Panc1 (cell line): ENCODE measurements at regions not wholly inside any gene's neighbourhood (a gene's known extent, or its start where the extent isn't known, plus 50 kb on each side); places are given as distances from the start of the nearest gene placed in this dataset.

Source experiments
- ATAC-seq: fragments of 200-7000 bp; cut with Tn5 transposase; 2 replicates; pipeline ENCODE4 v1.9.1; 2020; ENCODE audit warnings: mild to moderate bottlenecking, moderate library complexity
- BruUV-seq: library from RNA; stranded (reverse); fragments of 400-500 nt; replicated peaks from 2 replicates; lab custom pipeline; 2021; lab: Mats Ljungman, UMichigan
- CTCF ChIA-PET: fragments of 300-600 bp; sonication (Branson Sonifier 250); formaldehyde crosslinking; loops from one replicate; lab custom pipeline; 2022; ENCODE audit warnings: antibody characterized with exemption; lab: Charles Lee
- POLR2A ChIA-PET: fragments of 300-600 bp; sonication (Branson Sonifier 250); formaldehyde crosslinking; loops from one replicate; lab custom pipeline; 2022; ENCODE audit warnings: antibody characterized with exemption; lab: Charles Lee
- DNase-seq: peaks from one replicate; pipeline ENCODE4 v3.0.0-alpha.2; 2010; ENCODE audit warnings: low read depth, low spot score
- H3K27ac ChIP-seq: 2 replicates; pipeline ENCODE4 v1.5.1; 2011; ENCODE audit warnings: mild to moderate bottlenecking, low read length, inconsistent platforms
- H3K27me3 ChIP-seq: fragments of 200-500 bp; sonication (Bioruptor generic); 2 replicates; pipeline ENCODE4 v1.6.0; 2014; ENCODE audit warnings: low read length, inconsistent platforms; ENCODE audit not compliant: control insufficient read depth, insufficient read depth
- H3K36me3 ChIP-seq: fragments of 200-500 bp; sonication (Bioruptor generic); 2 replicates; pipeline ENCODE4 v1.5.1; 2014; ENCODE audit warnings: inconsistent platforms, mild to moderate bottlenecking, low read length, moderate library complexity; ENCODE audit not compliant: control insufficient read depth, insufficient read depth
- H3K4me1 ChIP-seq: 2 replicates; pipeline ENCODE4 v1.5.1; 2011; ENCODE audit warnings: inconsistent platforms, mild to moderate bottlenecking, low read length, moderate library complexity; ENCODE audit not compliant: control insufficient read depth, insufficient read depth
- H3K4me3 ChIP-seq, 2 experiments: 2 replicates each; pipeline ENCODE4 v1.5.1; 2011 to 2012; ENCODE audit warnings: low read depth in 2 of 2, low read length in 2 of 2, mild to moderate bottlenecking in 2 of 2, inconsistent platforms in 1 of 2, moderate library complexity in 1 of 2
- H3K9me3 ChIP-seq: fragments of 200-500 bp; sonication (Bioruptor generic); 2 replicates; pipeline ENCODE4 v1.5.1; 2014; ENCODE audit warnings: low read depth, mild to moderate bottlenecking, inconsistent platforms, low read length, moderate library complexity; ENCODE audit not compliant: control insufficient read depth, insufficient read depth
- CTCF ChIP-seq: fragments of 450-650 bp; IDR thresholded peaks from 2 replicates; pipeline ENCODE4 v1.5.1; 2017; ENCODE audit warnings: mild to moderate bottlenecking
- POLR2AphosphoS5 ChIP-seq: IDR thresholded peaks from 2 replicates; pipeline ENCODE4 v1.6.1; 2012; ENCODE audit warnings: mild to moderate bottlenecking, low read depth, low read length, moderate library complexity
- REST ChIP-seq, 2 experiments: IDR thresholded peaks; 2 replicates each; pipeline ENCODE4 v1.6.1; 2011 to 2012; ENCODE audit warnings: low read depth in 2 of 2, control low read depth in 1 of 2, low read length in 1 of 2, mild to moderate bottlenecking in 1 of 2, moderate library complexity in 1 of 2; ENCODE audit not compliant: insufficient read depth in 1 of 2
- SIN3A ChIP-seq: IDR thresholded peaks from 2 replicates; pipeline ENCODE4 v1.6.1; 2012; ENCODE audit warnings: low read depth, mild to moderate bottlenecking, low read length, moderate library complexity, borderline replicate concordance; ENCODE audit not compliant: insufficient read depth
- TCF7L2 ChIP-seq: IDR thresholded peaks from 2 replicates; pipeline ENCODE4 v1.6.1; 2011; ENCODE audit warnings: mild to moderate bottlenecking, low read depth, low read length, inconsistent platforms
- in situ Hi-C: cut with HindIII; loops from 2 replicates; pipeline ENCODE4 v1.10.0; 2016; ENCODE audit warnings: low sequenced_read_pairs, low pct_unique_long_range_greater_than_20kb
- intact Hi-C: fragments of 100-400 bp; cut with micrococcal nuclease; formaldehyde crosslinking; loops from one replicate; pipeline ENCODE4 v1.10.0; 2022; ENCODE audit not compliant: unreplicated experiment

DNA sequence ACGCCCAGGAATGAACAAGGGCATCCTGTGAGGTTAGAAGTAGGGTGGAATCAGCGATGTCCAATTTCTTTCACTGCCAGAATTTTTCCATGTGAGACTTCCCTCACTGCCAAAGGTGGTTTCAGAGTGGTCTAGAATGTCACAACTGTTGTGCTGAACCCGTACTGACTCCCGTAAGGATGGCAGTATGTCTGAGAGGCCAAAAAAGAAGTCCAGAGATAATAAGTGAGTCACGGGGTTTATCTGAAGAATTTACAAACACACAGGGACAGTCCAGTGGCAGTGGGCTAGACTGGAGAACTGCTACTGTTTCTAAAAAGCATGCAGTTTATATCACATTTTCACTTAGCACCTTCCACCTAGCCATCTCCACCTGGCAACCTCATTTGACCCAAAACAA lies 160.6 kb upstream of the ATP10A start:
- intact Hi-C loops = no loop called here
- Histone ChIP-seq H3K36me3 (no peaks in the 10 kb centered on the region), H3K27ac (no peak overlapping the region), H3K27me3 (no peaks in the 10 kb centered on the region), H3K4me1 (no peaks in the 10 kb centered on the region), H3K9me3 (no peaks in the 10 kb centered on the region), H3K4me3 (no peak overlapping the region)
- in situ Hi-C loops = no loop called here
- ATAC-seq = no peak
- DNase-seq = no peak
- ChIA-PET CTCF (no interaction called here), POLR2A (no interaction called here)
- no TSS peak for BruUV-seq
- TF ChIP-seq CTCF (no peak), SIN3A (no peak), TCF7L2 (no peak), REST (IDR thresholded peaks at IDR 0.05; ENCODE audit: insufficient read depth in 1 of 2, low read depth in 2 of 2, low read length in 1 of 2) (no peak), POLR2AphosphoS5 (no peak)

DNA sequence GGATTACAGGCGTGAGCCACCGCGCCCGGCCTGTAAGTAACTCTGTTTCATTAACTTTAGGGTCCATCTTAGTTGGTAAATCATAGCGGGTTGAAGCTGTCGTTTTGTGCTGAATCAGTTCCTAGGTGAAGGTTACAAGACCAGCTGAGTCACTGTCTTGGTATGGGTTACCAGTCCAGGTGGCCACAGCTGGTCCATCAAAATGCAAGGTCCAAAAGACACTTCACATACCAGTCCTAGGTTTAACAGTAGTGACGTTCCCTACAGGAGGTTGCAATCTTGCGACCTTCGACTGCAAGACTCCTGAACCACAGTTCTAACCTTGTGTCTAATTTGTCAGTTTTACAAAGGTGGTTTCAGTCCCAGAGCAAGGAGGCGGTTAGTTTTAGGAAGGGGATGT lies 160.1 kb upstream of the ATP10A start:
- H3K36me3 ChIP-seq = no peaks in the 10 kb centered on the region
- no peak for ATAC-seq
- H3K9me3 ChIP-seq = no peaks in the 10 kb centered on the region
- CTCF ChIA-PET = no interaction called here
- H3K4me1 ChIP-seq = no peaks in the 10 kb centered on the region
- in situ Hi-C loops (no loop called here), intact Hi-C loops (no loop called here)
- no TSS peak for BruUV-seq
- H3K27me3 ChIP-seq = no peaks in the 10 kb centered on the region
- no peak overlapping the region for H3K4me3 ChIP-seq
- DNase-seq = no peak
- TF ChIP-seq POLR2AphosphoS5 = no peak
- no peak for TF ChIP-seq REST (IDR thresholded peaks at IDR 0.05; ENCODE audit: insufficient read depth in 1 of 2, low read depth in 2 of 2, low read length in 1 of 2)
- no peak for TF ChIP-seq TCF7L2
- no peak for TF ChIP-seq CTCF
- TF ChIP-seq SIN3A = no peak
- POLR2A ChIA-PET = no interaction called here
- H3K27ac ChIP-seq = no peak overlapping the region
